WTC11 (cell line): ENCODE measurements at regions not wholly inside any gene's neighbourhood (a gene's known extent, or its start where the extent isn't known, plus 50 kb on each side); places are given as distances from the start of the nearest gene placed in this dataset.

Experiments used
- ATAC-seq: fragments of 200-7000 bp; cut with Tn5 transposase; 2 replicates; pipeline ENCODE4 v1.10.0; 2021; ENCODE audit warnings: mild to moderate bottlenecking, moderate library complexity
- CTCF ChIA-PET: fragments of 300-600 bp; sonication (Branson Sonifier 250); formaldehyde crosslinking; loops from one replicate; lab custom pipeline; 2021; ENCODE audit warnings: antibody characterized with exemption; lab: Charles Lee
- POLR2A ChIA-PET: fragments of 350-600 bp; sonication (Branson Sonifier 250); formaldehyde crosslinking; loops from one replicate; lab custom pipeline; 2021; ENCODE audit warnings: antibody characterized with exemption; lab: Charles Lee
- DNase-seq: peaks from one replicate; pipeline ENCODE4 v3.0.0; 2021; ENCODE audit warnings: low spot score
- H3K27ac Mint-ChIP-seq: 2 replicates; pipeline ENCODE4 v1.8.0; 2021; ENCODE audit warnings: mixed read lengths
- H3K27me3 Mint-ChIP-seq: 2 replicates; pipeline ENCODE4 v1.8.0; 2021; ENCODE audit warnings: low read depth, mild to moderate bottlenecking, moderate library complexity, mixed read lengths
- H3K36me3 Mint-ChIP-seq: 2 replicates; pipeline ENCODE4 v1.8.0; 2021; ENCODE audit warnings: mixed read lengths
- H3K4me1 Mint-ChIP-seq: 2 replicates; pipeline ENCODE4 v1.8.0; 2022; ENCODE audit warnings: mixed read lengths
- H3K4me3 Mint-ChIP-seq: 2 replicates; pipeline ENCODE4 v1.8.0; 2021; ENCODE audit warnings: mild to moderate bottlenecking, moderate library complexity, mixed read lengths
- H3K9me3 Mint-ChIP-seq: 2 replicates; pipeline ENCODE4 v1.8.0; 2021; ENCODE audit warnings: mixed read lengths
- AR ChIP-seq: fragments of 250-450 bp; sonication (Bioruptor Pico); IDR thresholded peaks from 2 replicates; pipeline ENCODE4 v1.9.0; 2021; ENCODE audit warnings: mild to moderate bottlenecking
- MXD4 ChIP-seq: fragments of 250-450 bp; sonication (Bioruptor Pico); IDR thresholded peaks from 2 replicates; pipeline ENCODE4 v1.8.0; 2021; ENCODE audit warnings: mild to moderate bottlenecking, moderate library complexity, borderline replicate concordance
- NFE2L1 ChIP-seq: sonication (generic); formaldehyde crosslinking; IDR thresholded peaks from 2 replicates; pipeline ENCODE4 v1.8.1; 2023; ENCODE audit warnings: missing genetic modification reagents
- NR1H2 ChIP-seq: sonication (generic); formaldehyde crosslinking; IDR thresholded peaks from 2 replicates; pipeline ENCODE4 v1.9.0; 2021; ENCODE audit warnings: mild to moderate bottlenecking, moderate library complexity, missing genetic modification reagents
- SMAD3 ChIP-seq: sonication (generic); formaldehyde crosslinking; IDR thresholded peaks from 2 replicates; pipeline ENCODE4 v1.8.0; 2022; ENCODE audit warnings: missing genetic modification reagents, mild to moderate bottlenecking, borderline replicate concordance
- SMAD4 ChIP-seq: sonication (generic); formaldehyde crosslinking; IDR thresholded peaks from 2 replicates; pipeline ENCODE4 v1.8.0; 2022; ENCODE audit warnings: mild to moderate bottlenecking, missing genetic modification reagents
- ZNF138 ChIP-seq: sonication (generic); formaldehyde crosslinking; conservative IDR thresholded peaks from 2 replicates; pipeline ENCODE4 v1.8.1; 2022; ENCODE audit warnings: mild to moderate bottlenecking, moderate library complexity, missing genetic modification reagents
- ZNF232 ChIP-seq: sonication (generic); formaldehyde crosslinking; IDR thresholded peaks from 2 replicates; pipeline ENCODE4 v1.8.0; 2022; ENCODE audit warnings: mild to moderate bottlenecking, missing genetic modification reagents
- TF ChIP-seq, protein P1 (sequence below): sonication (generic); formaldehyde crosslinking; IDR thresholded peaks from 2 replicates; pipeline ENCODE4 v1.8.1; 2023; ENCODE audit warnings: mild to moderate bottlenecking, missing genetic modification reagents, moderate library complexity
- TF ChIP-seq, protein P2 (sequence below): sonication (generic); formaldehyde crosslinking; IDR thresholded peaks from 2 replicates; pipeline ENCODE4 v1.8.0; 2022; ENCODE audit warnings: missing genetic modification reagents
- TF ChIP-seq, protein P3 (sequence below): sonication (generic); formaldehyde crosslinking; IDR thresholded peaks from 2 replicates; pipeline ENCODE4 v1.8.0; 2022; ENCODE audit warnings: mild to moderate bottlenecking, missing genetic modification reagents
- TF ChIP-seq, protein P4 (sequence below): fragments of 250-450 bp; sonication (Bioruptor Pico); IDR thresholded peaks from 2 replicates; pipeline ENCODE4 v2.1.2; 2022; ENCODE audit warnings: mild to moderate bottlenecking, moderate library complexity

- TF ChIP-seq, protein P1, sequence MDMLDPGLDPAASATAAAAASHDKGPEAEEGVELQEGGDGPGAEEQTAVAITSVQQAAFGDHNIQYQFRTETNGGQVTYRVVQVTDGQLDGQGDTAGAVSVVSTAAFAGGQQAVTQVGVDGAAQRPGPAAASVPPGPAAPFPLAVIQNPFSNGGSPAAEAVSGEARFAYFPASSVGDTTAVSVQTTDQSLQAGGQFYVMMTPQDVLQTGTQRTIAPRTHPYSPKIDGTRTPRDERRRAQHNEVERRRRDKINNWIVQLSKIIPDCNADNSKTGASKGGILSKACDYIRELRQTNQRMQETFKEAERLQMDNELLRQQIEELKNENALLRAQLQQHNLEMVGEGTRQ (CRISPR knock-in tag), result no peak
- TF ChIP-seq ZNF232 (CRISPR knock-in tag), result no peak
- TF ChIP-seq, all 79 proteins: peak for 0
These were observed 134.0 kb upstream of the DTNBP1 start (continued) for GRCh38 chr6:15796844-15797243.

DNA sequence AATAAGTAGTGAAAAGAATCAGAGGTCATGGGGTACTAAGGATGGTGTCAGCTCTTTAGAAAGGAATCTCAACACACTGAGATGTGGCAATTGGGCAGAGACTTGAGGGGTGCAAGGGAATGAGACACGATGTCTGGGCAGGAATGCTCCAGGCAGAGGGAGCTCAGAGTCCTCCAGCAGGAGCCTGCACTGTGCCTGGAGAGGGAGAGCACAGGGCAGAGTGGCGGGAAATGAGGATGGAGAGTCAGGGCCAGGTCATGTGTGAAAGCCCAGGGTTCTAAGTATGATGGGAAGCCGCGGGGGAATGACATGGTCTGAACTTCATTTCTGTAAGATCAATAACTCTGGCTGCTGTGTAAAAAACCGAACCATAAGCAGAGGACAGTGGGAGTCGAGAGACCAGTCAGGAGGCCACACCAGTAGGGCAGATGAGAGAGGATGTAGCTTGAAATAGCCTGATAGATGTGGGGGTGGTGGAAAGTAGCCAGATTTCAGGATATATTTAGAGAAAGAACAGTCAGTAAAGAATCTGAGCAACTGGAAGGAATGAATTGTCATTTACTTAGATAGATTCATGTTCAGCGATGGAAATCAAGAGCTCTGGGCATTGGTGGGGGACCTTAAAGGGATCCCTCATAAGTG, 133.4 kb upstream of the DTNBP1 start:
- H3K9me3 Mint-ChIP-seq, result peaks cover 35% of the 10 kb centered on the region
- TF ChIP-seq NR1H2 (CRISPR knock-in tag), result no peak
- TF ChIP-seq SMAD4 (CRISPR knock-in tag), result no peak
- TF ChIP-seq SMAD3 (CRISPR knock-in tag), result no peak
- TF ChIP-seq, protein P1 (CRISPR knock-in tag), result no peak
- TF ChIP-seq, protein P2, sequence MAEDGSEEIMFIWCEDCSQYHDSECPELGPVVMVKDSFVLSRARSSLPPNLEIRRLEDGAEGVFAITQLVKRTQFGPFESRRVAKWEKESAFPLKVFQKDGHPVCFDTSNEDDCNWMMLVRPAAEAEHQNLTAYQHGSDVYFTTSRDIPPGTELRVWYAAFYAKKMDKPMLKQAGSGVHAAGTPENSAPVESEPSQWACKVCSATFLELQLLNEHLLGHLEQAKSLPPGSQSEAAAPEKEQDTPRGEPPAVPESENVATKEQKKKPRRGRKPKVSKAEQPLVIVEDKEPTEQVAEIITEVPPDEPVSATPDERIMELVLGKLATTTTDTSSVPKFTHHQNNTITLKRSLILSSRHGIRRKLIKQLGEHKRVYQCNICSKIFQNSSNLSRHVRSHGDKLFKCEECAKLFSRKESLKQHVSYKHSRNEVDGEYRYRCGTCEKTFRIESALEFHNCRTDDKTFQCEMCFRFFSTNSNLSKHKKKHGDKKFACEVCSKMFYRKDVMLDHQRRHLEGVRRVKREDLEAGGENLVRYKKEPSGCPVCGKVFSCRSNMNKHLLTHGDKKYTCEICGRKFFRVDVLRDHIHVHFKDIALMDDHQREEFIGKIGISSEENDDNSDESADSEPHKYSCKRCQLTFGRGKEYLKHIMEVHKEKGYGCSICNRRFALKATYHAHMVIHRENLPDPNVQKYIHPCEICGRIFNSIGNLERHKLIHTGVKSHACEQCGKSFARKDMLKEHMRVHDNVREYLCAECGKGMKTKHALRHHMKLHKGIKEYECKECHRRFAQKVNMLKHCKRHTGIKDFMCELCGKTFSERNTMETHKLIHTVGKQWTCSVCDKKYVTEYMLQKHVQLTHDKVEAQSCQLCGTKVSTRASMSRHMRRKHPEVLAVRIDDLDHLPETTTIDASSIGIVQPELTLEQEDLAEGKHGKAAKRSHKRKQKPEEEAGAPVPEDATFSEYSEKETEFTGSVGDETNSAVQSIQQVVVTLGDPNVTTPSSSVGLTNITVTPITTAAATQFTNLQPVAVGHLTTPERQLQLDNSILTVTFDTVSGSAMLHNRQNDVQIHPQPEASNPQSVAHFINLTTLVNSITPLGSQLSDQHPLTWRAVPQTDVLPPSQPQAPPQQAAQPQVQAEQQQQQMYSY (CRISPR knock-in tag), result no peak
- TF ChIP-seq, protein P3, sequence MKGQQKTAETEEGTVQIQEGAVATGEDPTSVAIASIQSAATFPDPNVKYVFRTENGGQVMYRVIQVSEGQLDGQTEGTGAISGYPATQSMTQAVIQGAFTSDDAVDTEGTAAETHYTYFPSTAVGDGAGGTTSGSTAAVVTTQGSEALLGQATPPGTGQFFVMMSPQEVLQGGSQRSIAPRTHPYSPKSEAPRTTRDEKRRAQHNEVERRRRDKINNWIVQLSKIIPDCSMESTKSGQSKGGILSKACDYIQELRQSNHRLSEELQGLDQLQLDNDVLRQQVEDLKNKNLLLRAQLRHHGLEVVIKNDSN (CRISPR knock-in tag), result no peak
- no peak for TF ChIP-seq AR (CRISPR knock-in tag)
- no peak for TF ChIP-seq ZNF138 (CRISPR knock-in tag)
- no peak for TF ChIP-seq MXD4
- TF ChIP-seq, protein P4, sequence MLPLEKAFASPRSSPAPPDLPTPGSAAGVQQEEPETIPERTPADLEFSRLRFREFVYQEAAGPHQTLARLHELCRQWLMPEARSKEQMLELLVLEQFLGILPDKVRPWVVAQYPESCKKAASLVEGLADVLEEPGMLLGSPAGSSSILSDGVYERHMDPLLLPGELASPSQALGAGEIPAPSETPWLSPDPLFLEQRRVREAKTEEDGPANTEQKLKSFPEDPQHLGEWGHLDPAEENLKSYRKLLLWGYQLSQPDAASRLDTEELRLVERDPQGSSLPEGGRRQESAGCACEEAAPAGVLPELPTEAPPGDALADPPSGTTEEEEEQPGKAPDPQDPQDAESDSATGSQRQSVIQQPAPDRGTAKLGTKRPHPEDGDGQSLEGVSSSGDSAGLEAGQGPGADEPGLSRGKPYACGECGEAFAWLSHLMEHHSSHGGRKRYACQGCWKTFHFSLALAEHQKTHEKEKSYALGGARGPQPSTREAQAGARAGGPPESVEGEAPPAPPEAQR (CRISPR knock-in tag), result no peak
- no peak for TF ChIP-seq NFE2L1 (CRISPR knock-in tag)
- POLR2A ChIA-PET, result interaction anchor here (0.7 kb wide), 1 partner anchor 81 kb away, joined by 6 read pairs; no protein-coding TSS in a partner anchor
- H3K27me3 Mint-ChIP-seq, result peaks cover 7% of the 10 kb centered on the region
- H3K36me3 Mint-ChIP-seq, result peaks cover 24% of the 10 kb centered on the region
- H3K4me3 Mint-ChIP-seq, result no peak overlapping the region
- no peak overlapping the region for H3K27ac Mint-ChIP-seq
- no peak for ATAC-seq
- CTCF ChIA-PET, result interaction anchor here (0.6 kb wide), 1 partner anchor 410 kb away, joined by 3 read pairs; no protein-coding TSS in a partner anchor
- DNase-seq, result no peak
- H3K4me1 Mint-ChIP-seq, result peaks cover 6% of the 10 kb centered on the region; the same call in 1 of the 2 replicates
